Smooth muscle cell (in vitro differentiated cells): ENCODE measurements at regions not wholly inside any gene's neighbourhood (a gene's known extent, or its start where the extent isn't known, plus 50 kb on each side); places are given as distances from the start of the nearest gene placed in this dataset. TPM values are rescaled to one million over a fixed set of nuclear protein-coding genes. Genes with fewer than 3 reads are reported as not detected.

Source experiments
- DNase-seq: peaks from one replicate; lab custom pipeline; 2025; ENCODE audit not compliant: unreplicated experiment; lab: John Stamatoyannopoulos, UW
- H2AFZ ChIP-seq: fragments of 200-600 bp; sonication (generic); 2 replicates; pipeline ENCODE4 v1.6.0; 2016; ENCODE audit warnings: antibody characterized with exemption, low read depth, mild to moderate bottlenecking
- H3F3A ChIP-seq: fragments of 200-600 bp; sonication (generic); 2 replicates; pipeline ENCODE4 v1.6.0; 2017; ENCODE audit warnings: antibody characterized with exemption, low read depth
- H3K27ac ChIP-seq: fragments of 200-600 bp; sonication (generic); 2 replicates; pipeline ENCODE4 v1.5.1; 2016; ENCODE audit warnings: low read depth, mild to moderate bottlenecking
- H3K27me3 ChIP-seq: fragments of 200-600 bp; sonication (generic); 2 replicates; pipeline ENCODE4 v1.6.1; 2016; ENCODE audit warnings: low read depth, mild to moderate bottlenecking
- H3K36me3 ChIP-seq: fragments of 200-600 bp; sonication (generic); 2 replicates; pipeline ENCODE4 v1.5.1; 2016; ENCODE audit warnings: low read depth
- H3K4me1 ChIP-seq: fragments of 200-600 bp; sonication (generic); 2 replicates; pipeline ENCODE4 v1.5.1; 2016; ENCODE audit warnings: low read depth
- H3K4me2 ChIP-seq: fragments of 200-600 bp; sonication (generic); 2 replicates; pipeline ENCODE4 v1.6.0; 2016; ENCODE audit warnings: mild to moderate bottlenecking
- H3K4me3 ChIP-seq: fragments of 200-600 bp; sonication (generic); 2 replicates; pipeline ENCODE4 v1.5.1; 2016; ENCODE audit warnings: mild to moderate bottlenecking
- H3K79me2 ChIP-seq: fragments of 200-600 bp; sonication (generic); 2 replicates; pipeline ENCODE4 v1.6.0; 2016; ENCODE audit warnings: low read depth, mild to moderate bottlenecking
- H3K9ac ChIP-seq: fragments of 200-600 bp; sonication (generic); 2 replicates; pipeline ENCODE4 v1.6.0; 2016; ENCODE audit warnings: low read depth
- H3K9me3 ChIP-seq: fragments of 200-600 bp; sonication (generic); replicated peaks from 2 replicates; pipeline ENCODE4 v1.5.1; 2016; ENCODE audit warnings: low read depth
- H4K20me1 ChIP-seq: fragments of 200-600 bp; sonication (generic); 2 replicates; pipeline ENCODE4 v1.6.0; 2016; ENCODE audit warnings: low read depth
- WGBS: methylation state at CpG from one replicate; pipeline ENCODE4 v1.1.7; 2016; ENCODE audit warnings: low lambda C conversion rate; 5-methylcytosine and 5-hydroxymethylcytosine counted together
- small RNA-seq: library from RNA; depleted of rRNA; stranded (forward); fragments of <200 nt; gene quantifications from one replicate; pipeline ENCODE3, GENCODE V24; 2014
- TF ChIP-seq, protein P1 (sequence below): fragments of 200-600 bp; sonication (generic); IDR thresholded peaks from 2 replicates; pipeline ENCODE4 v1.5.1; 2017; ENCODE audit warnings: borderline replicate concordance, mild to moderate bottlenecking, antibody characterized with exemption; ENCODE audit not compliant: insufficient read depth, poor library complexity, severe bottlenecking

GRCh38 chr9:84218322-84218721 is 122.2 kb downstream of the SLC28A3 start:
- 88% methylated on average over 4 of the region's 4 CpGs for WGBS
- Histone ChIP-seq H3K4me3 (no peak overlapping the region), H2AFZ (no peak overlapping the region), H3K27me3 (peaks cover 28% of the 10 kb centered on the region), H3F3A (no peaks in the 10 kb centered on the region), H3K36me3 (no peaks in the 10 kb centered on the region), H3K9ac (no peak overlapping the region), H3K4me2 (no peak overlapping the region), H3K79me2 (no peaks in the 10 kb centered on the region), H4K20me1 (no peaks in the 10 kb centered on the region), H3K9me3 (no peaks in the 10 kb centered on the region), H3K27ac (no peak overlapping the region), H3K4me1 (no peaks in the 10 kb centered on the region)
- no peak for DNase-seq
- TF ChIP-seq, protein P1, sequence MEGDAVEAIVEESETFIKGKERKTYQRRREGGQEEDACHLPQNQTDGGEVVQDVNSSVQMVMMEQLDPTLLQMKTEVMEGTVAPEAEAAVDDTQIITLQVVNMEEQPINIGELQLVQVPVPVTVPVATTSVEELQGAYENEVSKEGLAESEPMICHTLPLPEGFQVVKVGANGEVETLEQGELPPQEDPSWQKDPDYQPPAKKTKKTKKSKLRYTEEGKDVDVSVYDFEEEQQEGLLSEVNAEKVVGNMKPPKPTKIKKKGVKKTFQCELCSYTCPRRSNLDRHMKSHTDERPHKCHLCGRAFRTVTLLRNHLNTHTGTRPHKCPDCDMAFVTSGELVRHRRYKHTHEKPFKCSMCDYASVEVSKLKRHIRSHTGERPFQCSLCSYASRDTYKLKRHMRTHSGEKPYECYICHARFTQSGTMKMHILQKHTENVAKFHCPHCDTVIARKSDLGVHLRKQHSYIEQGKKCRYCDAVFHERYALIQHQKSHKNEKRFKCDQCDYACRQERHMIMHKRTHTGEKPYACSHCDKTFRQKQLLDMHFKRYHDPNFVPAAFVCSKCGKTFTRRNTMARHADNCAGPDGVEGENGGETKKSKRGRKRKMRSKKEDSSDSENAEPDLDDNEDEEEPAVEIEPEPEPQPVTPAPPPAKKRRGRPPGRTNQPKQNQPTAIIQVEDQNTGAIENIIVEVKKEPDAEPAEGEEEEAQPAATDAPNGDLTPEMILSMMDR, result no peak

DNA sequence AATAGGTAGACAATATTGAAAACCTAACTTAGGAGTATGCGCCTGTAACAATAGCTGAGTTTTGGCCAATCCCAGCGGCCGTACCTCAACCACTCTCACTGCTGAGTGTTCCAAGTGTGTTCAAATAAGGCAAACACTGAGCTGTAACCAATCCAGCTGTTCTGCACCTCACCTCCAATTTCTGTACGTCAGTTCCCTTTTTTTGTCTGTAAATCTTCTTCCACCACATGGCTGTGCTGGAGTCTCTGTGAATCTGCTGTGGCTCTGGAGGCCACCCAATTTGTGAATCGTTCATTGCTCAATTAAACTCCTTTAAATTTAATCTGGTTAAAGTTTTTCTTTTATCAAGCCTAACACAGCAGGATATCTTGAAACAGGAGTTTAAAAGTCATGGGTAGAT is 116.3 kb downstream of the SLC28A3 start:
- H3K9ac ChIP-seq, result no peak overlapping the region
- no peak overlapping the region for H3K4me3 ChIP-seq
- no peaks in the 10 kb centered on the region for H3K9me3 ChIP-seq
- TF ChIP-seq, protein P1, result no peak
- H3K36me3 ChIP-seq, result no peaks in the 10 kb centered on the region
- H3K27ac ChIP-seq, result no peak overlapping the region
- no peak overlapping the region for H3K4me2 ChIP-seq
- H3K4me1 ChIP-seq, result peaks cover 3% of the 10 kb centered on the region
- no peak for DNase-seq
- 93% methylated on average over 5 of the region's 5 CpGs for WGBS
- H2AFZ ChIP-seq, result no peak overlapping the region
- H3K79me2 ChIP-seq, result no peaks in the 10 kb centered on the region
- no peaks in the 10 kb centered on the region for H3K27me3 ChIP-seq
- H3F3A ChIP-seq, result no peaks in the 10 kb centered on the region
- H4K20me1 ChIP-seq, result no peaks in the 10 kb centered on the region

Small RNAs in the stretch of these regions (small RNA-seq; reads per million reads assigned to genes)
- not detected for gene AL390838.2
